T-helper 17 cell (primary cell): ENCODE measurements at regions not wholly inside any gene's neighbourhood (a gene's known extent, or its start where the extent isn't known, plus 50 kb on each side); places are given as distances from the start of the nearest gene placed in this dataset.
"Not testable (repeated sequence)": the region's sequence is repeated elsewhere in the genome, so short reads cannot be mapped to it uniquely, and the experiment has no call there.

Source experiments
- ATAC-seq: fragments of 150-1000 bp; cut with Tn5 transposase; 2 replicates; pipeline ENCODE4 v1.10.0; 2021; ENCODE audit warnings: mild to moderate bottlenecking, moderate library complexity
- DNase-seq, 3 donors: peaks; one replicate each; pipeline versions ENCODE4 v3.0.0 to v3.0.0-alpha.2; 2020 to 2021
- H3K9me3 ChIP-seq: one replicate; pipeline ENCODE4 v1.7.0; 2013; ENCODE audit warnings: low read length, mild to moderate bottlenecking; ENCODE audit not compliant: control insufficient read depth, poor library complexity, severe bottlenecking
- H3K27ac Mint-ChIP-seq: one replicate; pipeline ENCODE4 v1.8.0; 2022; ENCODE audit warnings: mild to moderate bottlenecking, moderate library complexity, mixed read lengths
- H3K27me3 Mint-ChIP-seq: one replicate; pipeline ENCODE4 v1.8.0; 2022; ENCODE audit warnings: mixed read lengths
- H3K36me3 Mint-ChIP-seq: one replicate; pipeline ENCODE4 v1.8.0; 2022; ENCODE audit warnings: low read depth, mixed read lengths
- H3K4me1 Mint-ChIP-seq: one replicate; pipeline ENCODE4 v1.8.0; 2022; ENCODE audit warnings: mild to moderate bottlenecking, mixed read lengths
- H3K4me3 Mint-ChIP-seq: one replicate; pipeline ENCODE4 v1.8.0; 2022; ENCODE audit warnings: mild to moderate bottlenecking, moderate library complexity, mixed read lengths

GRCh38 chr7:128596336-128597128 is 75.6 kb upstream of the GARIN1A start:
- DNase-seq, H3K36me3 Mint-ChIP-seq, H3K27me3 Mint-ChIP-seq, ATAC-seq, H3K9me3 ChIP-seq, H3K4me3 Mint-ChIP-seq: not testable (repeated sequence)
- peaks cover 12% of the 10 kb centered on the region for H3K4me1 Mint-ChIP-seq
- H3K27ac Mint-ChIP-seq: peak overlapping the region; percentile 81

GRCh38 chr7:128598946-128599345 is 73.1 kb upstream of the GARIN1A start:
- not testable (repeated sequence) for H3K9me3 ChIP-seq, H3K27me3 Mint-ChIP-seq, H3K36me3 Mint-ChIP-seq, H3K4me3 Mint-ChIP-seq, DNase-seq, ATAC-seq
- Mint-ChIP-seq H3K4me1 (peaks cover 14% of the 10 kb centered on the region), H3K27ac (peak overlapping the region; percentile 37)

- H3K27ac Mint-ChIP-seq: peak overlapping the region; percentile 93
- ATAC-seq (peak; percentile 95), DNase-seq (peak in 1 of 3 donors; percentile 12)
- not testable (repeated sequence) for H3K9me3 ChIP-seq, H3K36me3 Mint-ChIP-seq, H3K4me1 Mint-ChIP-seq, H3K27me3 Mint-ChIP-seq
- peak overlapping the region; percentile 89 for H3K4me3 Mint-ChIP-seq
Observed at GRCh38 chr7:128608678-128609421, 63.2 kb upstream of the GARIN1A start.

GRCh38 chr7:128613366-128613765 is 58.7 kb upstream of the GARIN1A start:
- H3K9me3 ChIP-seq, H3K4me3 Mint-ChIP-seq, ATAC-seq, H3K27me3 Mint-ChIP-seq, DNase-seq, H3K36me3 Mint-ChIP-seq, H3K4me1 Mint-ChIP-seq: not testable (repeated sequence)
- peak overlapping the region; percentile 54 for H3K27ac Mint-ChIP-seq

- not testable (repeated sequence) for H3K36me3 Mint-ChIP-seq, H3K4me1 Mint-ChIP-seq, ATAC-seq, H3K9me3 ChIP-seq, H3K4me3 Mint-ChIP-seq, H3K27me3 Mint-ChIP-seq, DNase-seq, H3K27ac Mint-ChIP-seq
Observed at GRCh38 chr7:128614812-128615211, 57.3 kb upstream of the GARIN1A start.

GRCh38 chr7:128616799-128617198 is 55.3 kb upstream of the GARIN1A start:
- not testable (repeated sequence) for H3K4me3 Mint-ChIP-seq, DNase-seq, H3K4me1 Mint-ChIP-seq, H3K9me3 ChIP-seq, H3K27ac Mint-ChIP-seq, H3K27me3 Mint-ChIP-seq, ATAC-seq, H3K36me3 Mint-ChIP-seq
